T47D (cell line): ENCODE measurements at regions not wholly inside any gene's neighbourhood (a gene's known extent, or its start where the extent isn't known, plus 50 kb on each side); places are given as distances from the start of the nearest gene placed in this dataset.
"Not testable (repeated sequence)": the region's sequence is repeated elsewhere in the genome, so short reads cannot be mapped to it uniquely, and the experiment has no call there.

Source experiments
- DNase-seq, 2 experiments: peaks; one replicate each; pipeline versions ENCODE4 v3.0.0 to v3.0.0-alpha.2; 2011 to 2012; ENCODE audit warnings: low read depth in 1 of 2, low spot score in 1 of 2
- JUND ChIP-seq: IDR thresholded peaks from 2 replicates; pipeline ENCODE4 v1.6.1; 2012; ENCODE audit warnings: low read depth
- in situ Hi-C: cut with HindIII; loops from 2 replicates; pipeline ENCODE4 v1.10.0; 2016; ENCODE audit warnings: low sequenced_read_pairs, low pct_unique_long_range_greater_than_20kb

- in situ Hi-C loops, result no loop called here
- no peak for DNase-seq
- no peak for TF ChIP-seq JUND
Observed at GRCh38 chr5:116785106-116785505, 210.5 kb upstream of the SEMA6A start.

DNA sequence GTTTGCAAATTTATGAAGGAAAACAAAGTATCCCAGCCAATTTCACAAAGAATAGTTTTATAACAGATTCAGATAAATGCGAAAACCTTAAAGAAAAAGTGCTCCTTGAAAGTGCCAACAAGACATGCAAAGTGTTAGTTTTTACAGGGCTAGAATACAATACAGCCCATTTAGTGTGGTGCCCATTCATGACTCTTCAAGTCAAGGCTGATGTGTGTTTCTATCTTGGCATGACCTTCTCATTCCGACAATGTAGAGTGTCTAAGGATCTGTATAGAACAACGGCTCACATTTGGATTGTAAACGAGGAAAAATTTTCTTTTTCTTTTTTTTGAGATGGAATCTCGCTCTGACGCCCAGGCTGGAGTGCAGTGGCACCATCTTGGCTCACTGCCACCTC, 205.2 kb upstream of the SEMA6A start:
- no peak for TF ChIP-seq JUND
- no peak for DNase-seq
- in situ Hi-C loops, result no loop called here

DNA sequence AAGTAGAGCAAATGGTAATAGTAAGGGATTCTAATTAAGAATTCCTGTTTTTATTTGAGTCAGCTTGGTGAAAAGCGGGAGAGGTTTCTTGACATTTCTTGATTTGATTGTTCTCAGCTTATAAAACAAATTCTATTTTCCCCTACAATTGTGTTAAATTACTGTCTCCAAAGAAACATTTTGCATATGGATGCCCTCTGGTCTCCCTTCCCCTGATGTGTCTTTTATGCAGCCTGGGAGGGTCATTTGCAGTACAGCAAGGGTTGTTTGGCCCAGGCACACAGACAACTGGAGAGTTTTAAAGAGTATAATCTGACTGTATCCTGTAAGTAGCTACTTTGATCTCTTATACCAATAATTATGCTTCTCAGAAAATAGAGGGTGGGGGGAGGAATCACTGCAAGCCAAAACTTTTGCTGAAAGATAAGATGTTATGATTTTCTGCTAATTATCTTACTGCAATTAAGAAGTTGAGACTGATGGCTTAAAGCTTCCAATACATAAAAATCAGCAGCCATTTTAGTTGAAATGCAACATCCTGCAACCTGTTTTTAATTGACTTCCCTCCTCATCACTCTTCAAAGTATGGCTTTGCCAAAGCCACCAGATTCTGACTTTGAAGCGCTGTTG, 204.1 kb upstream of the SEMA6A start:
- TF ChIP-seq JUND, result no peak
- in situ Hi-C loops, result no loop called here
- DNase-seq, result no peak

GRCh38 chr5:116778032-116778431, 203.4 kb upstream of the SEMA6A start:
- no peak for DNase-seq
- in situ Hi-C loops, result no loop called here
- no peak for TF ChIP-seq JUND

DNA sequence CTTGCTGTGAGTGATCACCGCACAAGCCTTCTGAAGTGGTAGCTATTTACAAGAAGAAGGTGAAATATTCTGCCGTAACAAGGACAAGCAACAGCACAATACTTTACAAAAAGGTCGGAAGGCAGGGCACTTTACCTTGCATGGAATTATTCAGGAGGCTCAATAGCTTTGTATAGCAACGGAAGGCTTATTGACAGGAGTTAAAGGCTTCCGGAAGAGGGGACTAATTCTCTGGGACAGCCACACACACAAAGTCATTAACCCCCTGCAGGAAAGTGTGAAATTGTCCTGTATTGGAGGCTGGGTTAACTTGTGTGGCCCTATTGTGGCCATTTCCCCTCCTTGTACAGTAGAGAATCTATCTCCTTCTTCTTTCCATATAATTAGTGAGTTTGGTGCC, 199.3 kb upstream of the SEMA6A start:
- in situ Hi-C loops, result no loop called here
- no peak for TF ChIP-seq JUND
- no peak for DNase-seq

DNA sequence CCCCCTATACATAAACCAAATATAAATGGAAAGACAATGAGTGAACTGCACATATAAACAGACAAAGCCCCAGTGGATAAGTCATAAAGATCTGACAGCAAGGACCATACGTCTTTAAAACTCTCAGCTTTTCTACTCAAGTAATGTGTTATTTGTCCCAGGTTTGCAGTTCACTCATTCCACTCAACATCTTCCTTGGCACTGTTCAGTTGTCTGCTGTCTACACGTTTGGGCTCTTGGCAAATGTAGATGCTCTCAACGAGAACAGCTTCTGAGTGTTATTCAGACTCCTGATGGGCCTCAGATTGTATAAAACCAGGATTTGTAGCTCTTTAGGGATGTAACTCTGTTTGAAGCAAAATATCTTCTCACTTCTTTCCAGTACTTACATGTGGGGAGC, 198.2 kb upstream of the SEMA6A start:
- in situ Hi-C loops, result no loop called here
- no peak for TF ChIP-seq JUND
- DNase-seq, result no peak

GRCh38 chr5:116772152-116772501, 197.5 kb upstream of the SEMA6A start:
- no peak for DNase-seq
- in situ Hi-C loops, result no loop called here
- TF ChIP-seq JUND, result no peak

DNA sequence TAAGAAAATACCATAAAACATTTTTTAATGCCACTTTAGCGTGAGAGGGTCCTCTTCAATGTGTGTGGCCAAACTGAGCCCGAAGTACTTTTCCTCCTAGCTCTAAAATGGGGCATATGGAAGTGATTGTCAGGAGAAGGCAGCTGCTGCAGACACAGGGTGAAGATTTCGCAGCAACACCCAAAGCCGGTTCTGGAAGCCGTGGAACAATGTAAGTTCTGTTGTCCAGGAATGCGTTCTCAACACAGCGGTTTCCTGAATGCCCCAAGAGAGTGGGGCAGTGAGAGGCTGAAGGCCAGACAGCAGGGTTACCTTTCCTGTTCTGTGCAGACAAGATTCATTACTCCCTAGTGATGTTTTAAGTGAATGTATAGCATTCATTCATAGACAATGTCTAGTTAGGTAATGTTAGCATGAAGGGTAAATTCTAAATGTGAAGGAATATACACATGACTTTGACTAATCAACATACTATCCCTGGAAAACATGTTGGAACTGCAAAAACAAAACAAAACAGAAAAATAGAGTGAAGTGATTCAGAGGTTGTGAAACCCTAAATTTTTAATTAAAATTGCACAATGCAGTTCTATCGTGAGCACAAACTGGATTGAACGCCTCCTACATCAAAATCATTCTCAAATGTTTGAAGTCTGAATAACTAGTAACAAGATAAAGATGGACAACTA, 197.0 kb upstream of the SEMA6A start:
- in situ Hi-C loops, result no loop called here
- TF ChIP-seq JUND, result no peak
- no peak for DNase-seq

- in situ Hi-C loops, DNase-seq: not testable (repeated sequence)
Observed at GRCh38 chr5:116769953-116770352, 195.3 kb upstream of the SEMA6A start.

DNA sequence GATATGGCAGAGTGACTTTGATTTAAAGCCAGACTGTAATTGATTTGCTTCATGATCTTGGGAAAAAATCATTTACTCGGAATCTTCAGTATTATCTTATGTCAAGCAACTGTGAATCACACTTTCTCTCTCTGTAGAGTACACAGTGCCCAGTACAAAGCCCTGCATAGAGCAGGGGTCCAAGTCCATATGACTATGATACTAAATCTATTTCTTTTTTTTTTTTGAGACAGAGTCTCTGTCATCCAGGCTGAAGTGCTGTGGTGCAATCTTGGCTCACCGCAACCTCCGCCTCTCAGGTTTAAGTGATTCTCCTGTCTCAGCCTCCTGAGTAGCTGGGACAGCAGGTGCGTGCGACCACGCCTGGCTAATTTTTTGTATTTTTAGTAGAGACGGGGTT, 194.8 kb upstream of the SEMA6A start:
- in situ Hi-C loops, result no loop called here
- TF ChIP-seq JUND, result no peak
- no peak for DNase-seq

- no peak for DNase-seq
- TF ChIP-seq JUND, result no peak
- in situ Hi-C loops, result no loop called here
Observed at GRCh38 chr5:116766470-116766947, 191.9 kb upstream of the SEMA6A start.

GRCh38 chr5:116765441-116765840, 190.8 kb upstream of the SEMA6A start:
- no peak for DNase-seq
- no peak for TF ChIP-seq JUND
- in situ Hi-C loops, result no loop called here

DNA sequence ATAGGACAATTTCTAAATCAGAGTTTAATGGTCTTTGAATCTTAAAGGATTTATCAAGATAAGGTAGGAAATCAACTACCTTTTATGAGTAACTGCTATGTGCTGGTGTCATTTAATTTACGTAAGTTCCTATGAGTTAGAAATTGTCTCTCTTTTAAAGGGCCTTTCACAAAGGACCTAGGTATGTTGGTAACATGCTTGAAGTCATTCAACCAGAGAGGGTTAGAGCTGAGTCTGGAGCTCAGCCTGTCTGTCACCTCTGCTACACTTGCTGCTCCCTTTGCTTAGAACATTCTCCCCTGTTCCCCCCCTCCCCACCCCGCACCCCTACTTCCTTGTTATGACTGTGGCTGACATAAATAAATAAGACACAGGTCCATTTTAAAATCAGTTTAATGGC, 190.3 kb upstream of the SEMA6A start:
- no peak for DNase-seq
- in situ Hi-C loops, result no loop called here
- TF ChIP-seq JUND, result no peak
